Erythroblast (primary cell): ENCODE measurements at regions not wholly inside any gene's neighbourhood (a gene's known extent, or its start where the extent isn't known, plus 50 kb on each side); places are given as distances from the start of the nearest gene placed in this dataset.
"Not testable (repeated sequence)": the region's sequence is repeated elsewhere in the genome, so short reads cannot be mapped to it uniquely, and the experiment has no call there.

Source experiments
- GATA1 ChIP-seq: IDR thresholded peaks from 2 replicates; pipeline ENCODE4 v1.6.1; 2011; ENCODE audit warnings: low read depth, mild to moderate bottlenecking, control low read depth, low read length, moderate library complexity
- POLR2A ChIP-seq: IDR thresholded peaks from 2 replicates; pipeline ENCODE4 v1.6.1; 2011; ENCODE audit warnings: mild to moderate bottlenecking, low read length

DNA sequence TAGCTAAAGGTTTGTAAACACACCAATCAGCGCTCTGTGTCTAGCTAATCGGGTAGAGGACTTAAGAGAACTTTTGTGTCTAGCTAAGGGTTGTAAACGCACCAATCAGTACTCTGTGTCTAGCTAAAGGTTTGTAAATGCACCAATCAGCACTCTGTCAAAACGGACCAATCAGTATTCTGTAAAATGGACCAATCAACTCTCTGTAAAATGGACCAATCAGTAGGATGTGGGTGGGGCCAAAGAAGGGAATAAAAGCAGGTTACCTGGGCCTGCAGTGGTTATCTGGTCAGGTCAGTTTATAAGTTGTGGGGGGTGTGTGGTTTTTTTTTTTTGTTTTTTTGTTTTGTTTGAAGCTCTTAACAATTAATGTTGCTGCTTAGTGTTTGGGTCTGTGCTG is 152.4 kb downstream of the SLC35B3 start:
- TF ChIP-seq POLR2A, GATA1: not testable (repeated sequence)
